Fibroblast of mammary gland (primary cell): ENCODE measurements at regions not wholly inside any gene's neighbourhood (a gene's known extent, or its start where the extent isn't known, plus 50 kb on each side); places are given as distances from the start of the nearest gene placed in this dataset.
"Not testable (repeated sequence)": the region's sequence is repeated elsewhere in the genome, so short reads cannot be mapped to it uniquely, and the experiment has no call there.

Source experiments
- DNase-seq: peaks from one replicate; pipeline ENCODE4 v3.0.0-alpha.2; 2010; ENCODE audit warnings: low read depth
- H3K4me3 ChIP-seq: 2 replicates; pipeline ENCODE4 v1.5.1; 2011; ENCODE audit warnings: low read depth, mild to moderate bottlenecking, low read length, moderate library complexity; ENCODE audit not compliant: control insufficient read depth
- TF ChIP-seq, protein P1 (sequence below): conservative IDR thresholded peaks from 2 replicates; pipeline ENCODE4 v1.5.1; 2011; ENCODE audit warnings: low read depth, low read length, inconsistent platforms; ENCODE audit not compliant: control insufficient read depth, insufficient read depth

DNA sequence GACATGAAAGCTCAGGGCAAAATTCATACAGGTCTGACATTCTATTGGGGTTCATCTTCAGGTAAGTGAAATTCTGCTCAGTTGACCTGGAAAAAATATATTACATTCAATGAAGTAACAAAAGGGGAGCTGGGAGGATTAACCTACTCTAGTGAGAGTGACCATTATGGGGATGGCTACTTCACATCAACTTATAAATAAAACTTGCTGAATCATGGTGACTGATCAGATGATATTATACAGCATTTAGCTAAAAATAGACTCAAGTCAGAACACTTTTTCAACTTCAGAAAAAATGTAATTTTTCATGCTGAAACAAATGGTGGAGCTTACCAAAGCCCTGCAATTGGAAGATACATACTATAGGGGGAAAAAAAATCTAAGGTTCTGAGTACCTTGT is 800.2 kb downstream of the FSCB start:
- TF ChIP-seq, protein P1, sequence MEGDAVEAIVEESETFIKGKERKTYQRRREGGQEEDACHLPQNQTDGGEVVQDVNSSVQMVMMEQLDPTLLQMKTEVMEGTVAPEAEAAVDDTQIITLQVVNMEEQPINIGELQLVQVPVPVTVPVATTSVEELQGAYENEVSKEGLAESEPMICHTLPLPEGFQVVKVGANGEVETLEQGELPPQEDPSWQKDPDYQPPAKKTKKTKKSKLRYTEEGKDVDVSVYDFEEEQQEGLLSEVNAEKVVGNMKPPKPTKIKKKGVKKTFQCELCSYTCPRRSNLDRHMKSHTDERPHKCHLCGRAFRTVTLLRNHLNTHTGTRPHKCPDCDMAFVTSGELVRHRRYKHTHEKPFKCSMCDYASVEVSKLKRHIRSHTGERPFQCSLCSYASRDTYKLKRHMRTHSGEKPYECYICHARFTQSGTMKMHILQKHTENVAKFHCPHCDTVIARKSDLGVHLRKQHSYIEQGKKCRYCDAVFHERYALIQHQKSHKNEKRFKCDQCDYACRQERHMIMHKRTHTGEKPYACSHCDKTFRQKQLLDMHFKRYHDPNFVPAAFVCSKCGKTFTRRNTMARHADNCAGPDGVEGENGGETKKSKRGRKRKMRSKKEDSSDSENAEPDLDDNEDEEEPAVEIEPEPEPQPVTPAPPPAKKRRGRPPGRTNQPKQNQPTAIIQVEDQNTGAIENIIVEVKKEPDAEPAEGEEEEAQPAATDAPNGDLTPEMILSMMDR: no peak
- H3K4me3 ChIP-seq: no peak overlapping the region
- peak; percentile 19 for DNase-seq

DNA sequence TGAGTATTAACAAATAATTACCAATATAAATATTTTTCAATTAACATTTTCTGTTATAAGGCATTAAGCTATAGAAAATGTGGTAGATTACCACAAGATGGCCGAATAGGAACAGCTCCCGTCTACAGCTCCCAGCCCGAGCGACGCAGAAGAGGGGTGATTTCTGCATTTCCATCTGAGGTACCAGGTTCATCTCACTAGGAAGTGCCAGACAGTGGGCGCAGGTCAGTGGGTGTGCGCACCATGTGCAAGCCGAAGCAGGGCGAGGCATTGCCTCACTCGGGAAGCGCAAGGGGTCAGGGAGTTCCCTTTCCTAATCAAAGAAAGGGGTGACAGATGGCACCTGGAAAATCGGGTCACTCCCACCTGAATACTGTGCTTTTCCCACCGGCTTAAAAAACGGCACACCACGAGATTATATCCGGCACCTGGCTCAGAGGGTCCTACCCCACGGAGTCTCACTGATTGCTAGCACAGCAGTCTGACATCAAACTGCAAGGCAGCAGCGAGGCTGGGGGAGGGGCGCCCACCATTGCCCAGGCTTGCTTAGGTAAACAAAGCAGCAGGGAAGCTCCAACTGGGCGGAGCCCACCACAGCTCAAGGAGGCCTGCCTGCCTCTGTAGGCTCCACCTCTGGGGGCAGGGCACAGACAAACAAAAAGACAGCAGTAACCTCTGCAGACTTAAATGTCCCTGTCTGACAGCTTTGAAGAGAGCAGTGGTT is 808.4 kb downstream of the FSCB start:
- not testable (repeated sequence) for DNase-seq

DNA sequence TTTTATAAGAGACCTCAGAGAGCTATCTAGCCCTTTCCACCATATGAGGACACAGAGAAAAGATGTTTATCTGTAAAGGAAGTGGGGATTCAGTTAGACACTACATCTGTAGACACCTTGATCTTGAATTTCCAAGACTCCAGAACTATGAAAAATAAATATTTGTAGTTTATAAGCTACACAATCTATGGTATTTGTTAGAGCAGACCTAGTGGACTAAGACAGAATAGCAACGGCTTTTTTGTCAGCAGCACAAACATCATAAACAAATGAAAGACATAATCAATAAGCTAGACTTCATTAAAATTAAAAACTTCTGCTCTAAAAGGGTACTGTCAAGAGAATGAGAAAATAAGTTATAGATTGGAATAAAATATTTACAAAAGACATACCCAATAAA is 810.1 kb downstream of the FSCB start:
- no peak overlapping the region for H3K4me3 ChIP-seq
- DNase-seq: no peak
- TF ChIP-seq, protein P1: no peak

More for the DNA sequence above, 808.4 kb downstream of the FSCB start:
- not testable (repeated sequence) for H3K4me3 ChIP-seq

DNA sequence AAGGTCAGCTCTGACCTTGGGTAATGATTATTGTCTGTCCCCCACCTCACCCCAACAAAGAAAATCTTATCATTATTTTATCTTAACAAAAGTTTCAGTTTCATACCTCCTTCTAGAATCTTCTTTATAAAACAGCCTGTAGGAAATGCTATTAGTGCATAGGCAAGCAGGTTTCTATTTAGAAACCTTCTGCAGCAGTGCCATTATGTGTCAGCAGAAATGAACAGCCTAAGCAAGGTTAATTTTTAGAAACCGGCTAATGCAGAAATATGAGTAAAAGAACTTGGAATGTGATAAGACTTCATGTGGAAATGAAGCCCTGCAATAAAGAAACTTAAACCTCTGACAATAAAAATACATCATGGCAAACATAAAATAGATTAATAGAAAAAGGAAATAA is 814.4 kb downstream of the FSCB start:
- TF ChIP-seq, protein P1: no peak
- no peak overlapping the region for H3K4me3 ChIP-seq
- DNase-seq: no peak

DNA sequence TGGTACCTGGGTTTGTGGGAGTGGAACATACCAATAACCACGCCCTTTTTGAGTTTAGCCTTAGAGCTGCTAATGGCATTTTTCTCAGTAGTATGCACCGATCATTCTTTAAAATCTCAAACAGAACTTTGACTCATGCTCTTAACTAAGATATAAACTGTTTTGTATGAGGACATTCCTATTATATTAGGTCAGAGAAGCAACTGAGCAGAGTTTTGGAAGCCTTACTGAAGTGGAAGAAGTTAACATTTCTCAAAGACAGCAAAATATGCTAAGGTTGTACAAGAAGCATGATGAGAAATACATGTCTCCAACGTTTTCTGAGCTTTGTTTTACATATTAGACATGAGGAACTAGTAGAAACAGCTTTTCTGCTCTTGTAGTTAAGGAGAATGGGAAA is 819.2 kb downstream of the FSCB start:
- H3K4me3 ChIP-seq: no peak overlapping the region
- TF ChIP-seq, protein P1: no peak
- peak; percentile 47 for DNase-seq

DNA sequence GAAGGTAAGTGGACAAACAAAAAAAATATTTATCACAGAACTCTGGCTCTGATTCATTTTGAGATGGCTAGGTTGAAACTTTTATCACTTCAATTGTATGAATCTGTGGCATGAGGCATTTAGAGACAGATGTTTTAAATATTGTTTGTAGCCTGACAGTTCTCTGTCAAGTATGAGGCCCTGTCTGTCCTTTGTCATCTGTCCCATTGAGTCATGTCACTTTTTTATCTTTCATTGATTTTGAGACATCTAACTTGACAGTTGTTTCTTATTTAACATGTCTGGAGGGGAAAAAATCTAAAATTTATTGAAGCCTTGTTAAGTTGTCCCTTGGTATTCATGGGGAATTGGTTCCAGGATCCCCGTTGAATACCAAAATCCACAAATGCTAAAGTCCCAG is 829.5 kb downstream of the FSCB start:
- no peak overlapping the region for H3K4me3 ChIP-seq
- no peak for DNase-seq
- TF ChIP-seq, protein P1: no peak

DNA sequence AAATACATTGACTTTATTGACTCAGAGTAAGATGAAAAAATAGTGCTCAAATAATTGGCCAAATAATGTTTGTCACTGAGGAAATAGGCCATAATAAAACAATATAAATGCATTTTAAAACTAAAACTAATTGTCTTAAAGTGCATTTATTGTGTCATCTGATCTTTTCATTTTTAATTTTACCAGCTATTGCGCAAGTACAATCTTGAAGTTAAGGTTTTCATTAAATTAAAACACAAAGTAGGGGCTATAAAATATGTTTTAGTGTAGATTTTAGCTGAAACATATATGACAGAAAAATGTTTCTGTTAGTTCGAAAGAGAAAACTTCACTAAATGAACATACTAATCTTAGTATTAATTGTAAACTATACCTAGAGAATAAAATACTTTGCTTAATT is 832.8 kb downstream of the FSCB start:
- DNase-seq: no peak
- H3K4me3 ChIP-seq: no peak overlapping the region
- TF ChIP-seq, protein P1: no peak
